HG02981 (cell line): ENCODE measurements at regions not wholly inside any gene's neighbourhood (a gene's known extent, or its start where the extent isn't known, plus 50 kb on each side); places are given as distances from the start of the nearest gene placed in this dataset.
"Not testable (repeated sequence)": the region's sequence is repeated elsewhere in the genome, so short reads cannot be mapped to it uniquely, and the experiment has no call there.

Experiments
- ATAC-seq: cut with Tn5 transposase; IDR thresholded peaks from one replicate; pipeline ENCODE4 v1.9.1; 2021; ENCODE audit warnings: mild to moderate bottlenecking, moderate library complexity; ENCODE audit not compliant: unreplicated experiment

DNA sequence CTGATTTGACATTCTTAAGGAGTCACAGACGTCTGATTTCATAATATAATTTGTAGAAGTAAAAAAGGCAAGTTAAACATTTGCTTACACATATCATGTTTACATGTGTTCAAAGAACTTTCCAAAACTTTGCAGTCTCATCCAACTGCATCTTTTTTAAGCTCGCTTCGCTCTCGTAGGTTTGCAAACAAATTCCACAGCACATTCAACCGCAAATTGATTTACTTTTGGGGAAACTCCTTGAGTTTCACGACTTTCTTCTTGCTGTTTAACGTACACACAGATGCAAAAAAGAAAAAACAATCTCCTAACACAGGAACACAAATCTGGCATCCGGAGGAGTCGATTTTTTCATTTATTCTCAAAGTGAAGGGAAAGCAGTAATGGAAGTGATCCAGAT lies 1149.5 kb downstream of the VRK1 start:
- ATAC-seq = no peak

- no peak for ATAC-seq
These were observed 1151.7 kb downstream of the VRK1 start for GRCh38 chr14:97948841-97949240.

DNA sequence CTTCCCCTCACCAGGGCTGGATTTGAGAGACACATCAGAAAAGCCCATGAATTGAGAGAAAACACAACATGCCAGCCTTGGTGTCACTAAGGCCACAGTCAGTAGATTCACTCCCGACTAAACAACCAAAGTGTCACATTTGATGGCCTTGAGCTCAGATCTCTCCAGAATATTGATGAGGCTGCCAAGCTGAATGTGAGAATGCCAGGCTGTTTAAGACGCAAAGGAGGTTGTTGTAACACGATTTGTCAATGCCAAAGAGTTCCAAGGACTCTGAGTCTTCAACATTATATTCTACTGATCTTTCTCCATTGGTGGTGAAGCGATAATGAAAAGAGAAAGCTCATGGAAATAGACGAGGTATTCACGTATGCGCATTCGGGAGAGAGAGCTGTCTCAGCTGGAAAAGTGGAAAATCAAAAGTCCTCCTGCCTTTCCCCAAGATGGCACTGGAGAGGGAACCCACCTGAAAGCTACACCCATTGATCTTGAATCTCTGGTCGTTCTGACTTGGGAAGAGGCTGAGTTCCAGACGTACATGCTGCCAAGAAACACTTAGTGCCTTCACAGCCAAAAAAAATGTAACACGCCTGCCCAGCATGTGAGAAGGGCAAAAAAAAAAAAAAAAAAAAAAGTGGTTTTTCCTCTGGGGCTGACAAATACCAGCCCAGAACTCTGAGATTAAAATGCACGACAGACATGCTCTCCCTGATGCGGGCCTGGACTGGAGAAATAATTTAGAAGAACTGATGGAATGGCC lies 1159.6 kb downstream of the VRK1 start:
- no peak for ATAC-seq

DNA sequence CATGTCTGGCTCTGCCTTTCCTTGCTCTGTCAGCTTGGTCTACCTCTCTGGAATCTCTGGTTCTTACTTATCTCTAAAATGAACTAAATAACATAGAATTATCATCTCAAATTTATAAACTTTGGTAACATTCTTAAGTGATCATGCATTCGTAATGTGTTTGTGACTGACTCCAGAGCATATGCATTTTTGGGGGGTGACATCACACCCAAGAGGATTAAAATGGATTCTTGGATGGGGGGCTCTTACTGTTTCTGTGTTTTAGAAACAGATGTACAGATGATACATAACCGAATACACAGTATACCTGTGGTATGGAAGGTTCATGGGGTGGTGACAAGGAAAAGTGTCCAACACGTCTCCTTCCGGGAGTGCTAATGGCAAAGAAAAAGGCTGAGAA lies 1162.1 kb downstream of the VRK1 start:
- ATAC-seq = no peak

DNA sequence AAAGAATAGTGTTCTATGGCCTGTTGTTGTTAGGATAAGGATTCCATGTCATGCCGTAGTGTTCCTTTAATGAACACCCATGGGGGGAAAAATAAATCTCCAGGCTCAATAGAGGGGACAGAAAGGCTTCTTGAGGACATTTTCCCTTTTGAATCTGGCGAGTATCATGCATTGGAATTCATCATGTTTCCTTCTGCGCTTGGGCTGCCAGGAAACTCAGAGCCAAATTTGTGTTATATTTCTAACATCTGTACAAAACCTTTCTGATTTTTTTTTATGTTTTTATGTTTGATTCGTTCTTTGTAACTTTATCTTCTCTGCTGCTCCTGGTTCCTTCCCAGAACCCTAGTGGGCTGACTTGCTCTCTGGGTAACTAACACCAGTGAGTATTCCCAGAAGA lies 1163.3 kb downstream of the VRK1 start:
- no peak for ATAC-seq

- ATAC-seq = no peak
These were observed 1173.0 kb downstream of the VRK1 start for GRCh38 chr14:97970222-97970621.

DNA sequence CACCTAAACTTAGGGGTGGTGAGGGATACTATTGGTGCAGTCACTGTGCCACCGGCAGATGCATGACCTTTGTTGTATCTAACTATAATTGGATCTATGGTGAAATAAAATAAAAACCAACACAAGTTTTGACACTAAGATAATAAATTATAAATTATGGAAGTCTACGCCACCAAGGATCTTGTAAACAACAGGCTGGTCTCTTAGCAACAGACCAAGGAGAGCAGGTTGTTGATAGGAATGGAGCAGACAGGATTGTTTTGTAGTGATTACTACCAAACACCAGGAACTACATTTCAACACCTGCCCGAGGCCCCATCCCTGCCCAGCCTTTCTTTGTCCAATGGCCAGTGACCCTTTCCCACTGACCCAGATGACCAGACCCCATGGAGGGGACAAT lies 1178.0 kb downstream of the VRK1 start:
- no peak for ATAC-seq

GRCh38 chr14:97975962-97976361 lies 1178.8 kb downstream of the VRK1 start:
- ATAC-seq = no peak

- no peak for ATAC-seq
These were observed 1179.7 kb downstream of the VRK1 start for GRCh38 chr14:97976861-97977260.

GRCh38 chr14:97977651-97978261 lies 1180.6 kb downstream of the VRK1 start:
- ATAC-seq = no peak

DNA sequence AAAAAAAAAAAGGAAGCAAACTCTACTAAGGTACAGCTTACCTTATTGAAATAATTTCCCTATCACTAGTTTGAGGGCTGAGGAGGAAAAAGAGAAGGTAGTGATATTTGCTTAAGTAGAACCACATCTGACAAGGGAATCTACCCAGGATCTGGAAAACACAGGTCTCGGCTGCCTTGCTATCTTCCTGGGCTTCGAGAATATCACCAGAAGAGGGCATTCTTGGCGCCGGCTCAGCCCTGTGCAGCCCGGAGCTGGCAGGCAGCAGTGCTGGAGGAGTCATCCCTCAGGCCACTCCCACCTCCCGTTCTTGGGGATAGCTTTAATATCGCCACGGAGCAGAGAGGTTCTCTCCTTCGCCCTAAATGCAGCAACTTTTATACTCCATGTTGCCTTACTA lies 1181.2 kb downstream of the VRK1 start:
- no peak for ATAC-seq

GRCh38 chr14:97993508-97994019 lies 1196.4 kb downstream of the VRK1 start:
- no peak for ATAC-seq

DNA sequence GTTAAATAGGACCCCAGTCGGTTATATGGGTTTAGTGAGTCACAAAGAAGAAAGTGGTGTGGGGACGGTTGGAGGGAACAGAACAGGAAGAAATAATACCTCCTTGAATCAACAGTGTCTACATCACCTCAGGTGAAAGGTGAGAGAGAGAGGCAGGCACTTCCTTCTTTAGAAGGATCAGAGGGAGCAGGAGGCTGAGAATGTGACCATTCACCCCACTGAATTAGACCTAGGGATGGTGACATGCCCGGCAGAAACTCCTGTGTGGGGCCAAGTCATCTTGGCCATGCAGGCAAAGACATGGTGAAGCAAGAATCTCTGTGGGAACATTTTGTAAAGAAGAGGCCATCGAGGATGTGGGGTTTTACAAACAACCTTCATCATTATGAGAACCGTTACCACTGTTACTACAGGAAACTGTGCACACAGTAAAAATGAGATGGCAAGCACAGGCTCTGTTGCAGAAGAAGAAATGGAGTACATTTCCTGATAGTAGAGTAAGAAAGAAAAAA lies 1196.9 kb downstream of the VRK1 start:
- no peak for ATAC-seq

GRCh38 chr14:97995038-97995437 lies 1197.9 kb downstream of the VRK1 start:
- ATAC-seq = no peak

DNA sequence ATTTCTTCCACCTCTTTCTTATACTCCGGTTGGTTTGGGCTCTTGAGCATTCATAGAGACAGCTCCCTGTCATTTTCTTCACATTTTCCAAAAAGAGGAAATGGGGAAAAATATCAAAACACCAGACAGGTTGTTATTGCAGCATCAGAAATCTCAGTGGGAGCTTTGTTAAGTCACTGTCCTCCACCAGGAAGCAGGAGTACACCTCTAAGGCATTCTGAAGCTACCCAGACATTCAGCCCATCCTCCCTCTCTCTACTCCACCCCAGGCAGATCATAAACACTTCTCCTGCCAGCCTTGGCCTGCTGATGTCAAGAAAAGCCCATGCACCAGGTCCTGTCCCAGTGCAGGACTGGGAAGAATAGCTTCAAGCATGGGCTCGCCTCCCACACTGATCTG lies 1198.3 kb downstream of the VRK1 start:
- no peak for ATAC-seq

GRCh38 chr14:98006008-98006407 lies 1208.8 kb downstream of the VRK1 start:
- no peak for ATAC-seq

DNA sequence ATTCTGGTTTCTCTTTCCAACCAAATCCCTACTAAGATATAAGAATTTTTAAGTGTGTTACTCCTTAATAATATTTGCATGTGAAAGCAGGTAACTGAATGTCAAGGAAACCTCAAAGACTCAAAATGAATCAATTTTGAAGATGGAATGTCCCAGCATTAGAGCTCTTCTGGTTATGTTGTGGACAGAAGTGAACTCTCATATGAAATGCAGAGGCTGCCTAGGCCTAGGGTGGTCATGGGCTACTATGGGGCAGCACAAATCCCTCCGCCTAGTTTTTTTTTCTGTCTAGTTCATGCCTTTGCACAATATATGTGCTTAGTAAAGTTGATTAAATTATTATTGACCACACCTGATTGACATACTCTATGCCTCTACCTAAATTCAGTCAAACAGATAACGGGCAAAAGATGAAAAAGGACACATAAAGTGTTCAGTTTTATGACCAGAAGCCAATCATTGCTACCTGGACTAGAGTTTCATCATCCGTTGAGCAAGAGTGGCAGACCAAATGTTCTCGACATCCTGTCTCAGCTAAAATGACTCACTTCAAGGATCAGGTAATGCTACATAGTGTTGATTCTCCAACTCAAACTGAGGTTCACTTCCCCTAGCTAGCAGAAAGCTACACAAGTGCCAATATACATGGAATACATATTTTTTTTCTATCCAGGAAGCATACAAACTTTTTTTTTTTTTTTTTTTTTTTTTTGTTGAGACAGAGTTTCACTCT lies 1211.4 kb downstream of the VRK1 start:
- no peak for ATAC-seq

DNA sequence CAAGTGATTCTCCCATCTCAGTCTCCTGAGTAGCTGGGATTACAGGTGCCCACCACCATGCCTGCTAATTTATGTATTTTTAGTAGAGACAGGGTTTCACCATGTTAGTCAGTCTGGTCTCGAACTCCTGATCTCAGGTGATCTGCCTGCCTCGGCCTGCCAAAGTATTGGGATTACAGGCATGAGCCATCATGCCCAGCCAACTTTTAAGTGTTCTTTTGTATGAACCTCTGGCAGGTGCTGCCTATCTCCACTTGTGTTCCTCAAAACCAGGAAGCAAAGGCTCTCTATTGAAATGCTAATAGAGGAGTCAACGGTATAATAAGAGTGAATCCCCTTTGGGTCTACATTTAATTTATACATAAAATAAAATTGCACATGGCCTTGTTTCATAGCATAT lies 1212.0 kb downstream of the VRK1 start:
- ATAC-seq = not testable (repeated sequence)

DNA sequence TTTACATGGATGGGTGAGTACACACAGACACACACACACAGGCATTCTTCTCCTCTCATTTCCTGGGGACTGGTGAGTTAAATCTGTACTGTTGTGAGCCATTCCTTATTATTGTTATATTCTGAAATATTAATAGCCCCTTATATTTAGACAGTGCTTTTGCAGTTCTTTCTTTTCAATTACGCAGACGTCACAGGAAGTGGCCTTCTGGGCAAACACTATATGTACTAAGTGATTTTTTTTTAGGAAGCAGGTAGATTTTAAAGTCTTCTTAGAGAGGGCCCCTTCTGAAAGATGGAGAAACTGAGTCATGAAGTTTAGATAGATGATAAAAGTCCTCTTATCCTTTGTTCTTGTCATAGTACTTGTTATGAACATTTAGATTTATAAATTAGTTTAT lies 1213.6 kb downstream of the VRK1 start:
- ATAC-seq = no peak

GRCh38 chr14:98014851-98015615 lies 1217.9 kb downstream of the VRK1 start:
- no peak for ATAC-seq

- ATAC-seq = no peak
These were observed 1218.7 kb downstream of the VRK1 start for GRCh38 chr14:98015921-98016320.
